ENCODE measurements at regions not wholly inside any gene's neighbourhood (a gene's known extent, or its start where the extent isn't known, plus 50 kb on each side); places are given as distances from the start of the nearest gene placed in this dataset.

GRCh38 chr10:33521062-33521461 is 186.6 kb upstream of the NRP1 start:
- Histone ChIP-seq H3K4me3 (ENCODE audit: low read length, poor library complexity, severe bottlenecking) (no peak overlapping the region), H3K9me2 (replicated peaks; ENCODE audit: low read depth, low read length) (no peaks in the 10 kb centered on the region), H2AFZ (ENCODE audit: low read length) (no peak overlapping the region), H4K20me1 (ENCODE audit: insufficient read depth, low read length, poor library complexity, severe bottlenecking) (no peaks in the 10 kb centered on the region), H3K4me2 (ENCODE audit: low read depth, low read length, poor library complexity, severe bottlenecking) (no peak overlapping the region), H3K27me3 (ENCODE audit: insufficient read depth, low read length, poor library complexity, severe bottlenecking) (no peaks in the 10 kb centered on the region), H3K79me2 (ENCODE audit: insufficient read depth, low read length) (no peaks in the 10 kb centered on the region), H3K9ac (ENCODE audit: low read depth, low read length, poor library complexity, severe bottlenecking) (no peak overlapping the region), H3K36me3 (ENCODE audit: insufficient read depth, low read length) (no peaks in the 10 kb centered on the region), H3F3A (ENCODE audit: low read depth) (no peaks in the 10 kb centered on the region), H3K4me1 (ENCODE audit: insufficient read depth, low read length, poor library complexity, severe bottlenecking) (no peaks in the 10 kb centered on the region), H3K9me3 (ENCODE audit: insufficient read depth, low read depth, low read length) (no peaks in the 10 kb centered on the region)
- TF ChIP-seq EZH2phosphoT487 (IDR thresholded peaks at IDR 0.05; ENCODE audit: borderline replicate concordance) (no peak), CTCF (conservative IDR thresholded peaks at IDR 0.05; ENCODE audit: low read length) (no peak)

- Histone ChIP-seq H3K9me3 (ENCODE audit: insufficient read depth, low read depth, low read length) (no peaks in the 10 kb centered on the region), H4K20me1 (ENCODE audit: insufficient read depth, low read length, poor library complexity, severe bottlenecking) (no peaks in the 10 kb centered on the region), H3F3A (ENCODE audit: low read depth) (no peaks in the 10 kb centered on the region), H3K4me1 (ENCODE audit: insufficient read depth, low read length, poor library complexity, severe bottlenecking) (no peaks in the 10 kb centered on the region), H3K4me3 (ENCODE audit: low read length, poor library complexity, severe bottlenecking) (no peak overlapping the region), H3K9me2 (replicated peaks; ENCODE audit: low read depth, low read length) (no peaks in the 10 kb centered on the region), H3K79me2 (ENCODE audit: insufficient read depth, low read length) (no peaks in the 10 kb centered on the region), H3K9ac (ENCODE audit: low read depth, low read length, poor library complexity, severe bottlenecking) (no peak overlapping the region), H2AFZ (ENCODE audit: low read length) (no peak overlapping the region), H3K27me3 (ENCODE audit: insufficient read depth, low read length, poor library complexity, severe bottlenecking) (no peaks in the 10 kb centered on the region), H3K4me2 (ENCODE audit: low read depth, low read length, poor library complexity, severe bottlenecking) (no peak overlapping the region), H3K36me3 (ENCODE audit: insufficient read depth, low read length) (no peaks in the 10 kb centered on the region)
- TF ChIP-seq EZH2phosphoT487 (IDR thresholded peaks at IDR 0.05; ENCODE audit: borderline replicate concordance) (no peak), CTCF (conservative IDR thresholded peaks at IDR 0.05; ENCODE audit: low read length) (no peak)
Measured at GRCh38 chr10:33520223-33520622, 185.8 kb upstream of the NRP1 start.

GRCh38 chr10:33519130-33519860 is 184.8 kb upstream of the NRP1 start:
- H3K79me2 ChIP-seq (ENCODE audit: insufficient read depth, low read length) = no peaks in the 10 kb centered on the region
- H3K4me3 ChIP-seq (ENCODE audit: low read length, poor library complexity, severe bottlenecking) = no peak overlapping the region
- no peaks in the 10 kb centered on the region for H3K9me2 ChIP-seq (replicated peaks; ENCODE audit: low read depth, low read length)
- H3K4me1 ChIP-seq (ENCODE audit: insufficient read depth, low read length, poor library complexity, severe bottlenecking) = no peaks in the 10 kb centered on the region
- no peak overlapping the region for H3K4me2 ChIP-seq (ENCODE audit: low read depth, low read length, poor library complexity, severe bottlenecking)
- H3F3A ChIP-seq (ENCODE audit: low read depth) = no peaks in the 10 kb centered on the region
- no peak for TF ChIP-seq CTCF (conservative IDR thresholded peaks at IDR 0.05; ENCODE audit: low read length)
- no peak for TF ChIP-seq EZH2phosphoT487 (IDR thresholded peaks at IDR 0.05; ENCODE audit: borderline replicate concordance)
- no peak overlapping the region for H3K9ac ChIP-seq (ENCODE audit: low read depth, low read length, poor library complexity, severe bottlenecking)
- H3K27me3 ChIP-seq (ENCODE audit: insufficient read depth, low read length, poor library complexity, severe bottlenecking) = no peaks in the 10 kb centered on the region
- no peaks in the 10 kb centered on the region for H3K36me3 ChIP-seq (ENCODE audit: insufficient read depth, low read length)
- H2AFZ ChIP-seq (ENCODE audit: low read length) = no peak overlapping the region
- no peaks in the 10 kb centered on the region for H3K9me3 ChIP-seq (ENCODE audit: insufficient read depth, low read depth, low read length)
- H4K20me1 ChIP-seq (ENCODE audit: insufficient read depth, low read length, poor library complexity, severe bottlenecking) = no peaks in the 10 kb centered on the region
